ENCODE measurements at regions not wholly inside any gene's neighbourhood (a gene's known extent, or its start where the extent isn't known, plus 50 kb on each side); places are given as distances from the start of the nearest gene placed in this dataset.

- no peak for TF ChIP-seq TAF1 (IDR thresholded peaks at IDR 0.05; ENCODE audit: borderline replicate concordance, low read depth, low read length)
- TF ChIP-seq CTCF (IDR thresholded peaks at IDR 0.05), result no peak
- no peak for TF ChIP-seq JUND (IDR thresholded peaks at IDR 0.05)
- TF ChIP-seq RAD21 (IDR thresholded peaks at IDR 0.05; ENCODE audit: low read length), result no peak
- TF ChIP-seq MEF2A (IDR thresholded peaks at IDR 0.05; ENCODE audit: borderline replicate concordance, low read depth), result no peak
- TF ChIP-seq MAX (IDR thresholded peaks at IDR 0.05; ENCODE audit: low read depth), result no peak
- TF ChIP-seq EP300 (IDR thresholded peaks at IDR 0.05; ENCODE audit: borderline replicate concordance in 1 of 2, low read depth in 1 of 2, low read length in 1 of 2), result no peak
- no peak for TF ChIP-seq TEAD4 (IDR thresholded peaks at IDR 0.05; ENCODE audit: borderline replicate concordance, insufficient read depth)
- no peak for TF ChIP-seq FOXM1 (IDR thresholded peaks at IDR 0.05; ENCODE audit: low read depth)
- TF ChIP-seq ZBTB33 (IDR thresholded peaks at IDR 0.05; ENCODE audit: borderline replicate concordance, low read depth), result no peak
- TF ChIP-seq USF2 (IDR thresholded peaks at IDR 0.05; ENCODE audit: borderline replicate concordance, low read depth, low read length), result no peak
- TF ChIP-seq GATA2 (CRISPR knock-in tag; IDR thresholded peaks at IDR 0.05), result no peak
- no peak for TF ChIP-seq REST (IDR thresholded peaks at IDR 0.05; ENCODE audit: low read depth, low read length)
- no peak for TF ChIP-seq POLR2AphosphoS5 (IDR thresholded peaks at IDR 0.05; ENCODE audit: low read depth, low read length)
Measured at GRCh38 chrX:25285598-25285997, 269.8 kb upstream of the ARX start.
